ENCODE measurements at regions not wholly inside any gene's neighbourhood (a gene's known extent, or its start where the extent isn't known, plus 50 kb on each side); places are given as distances from the start of the nearest gene placed in this dataset.
A peak's percentile ranks its signal among the peaks of the same experiment; 100 is the strongest.

DNA sequence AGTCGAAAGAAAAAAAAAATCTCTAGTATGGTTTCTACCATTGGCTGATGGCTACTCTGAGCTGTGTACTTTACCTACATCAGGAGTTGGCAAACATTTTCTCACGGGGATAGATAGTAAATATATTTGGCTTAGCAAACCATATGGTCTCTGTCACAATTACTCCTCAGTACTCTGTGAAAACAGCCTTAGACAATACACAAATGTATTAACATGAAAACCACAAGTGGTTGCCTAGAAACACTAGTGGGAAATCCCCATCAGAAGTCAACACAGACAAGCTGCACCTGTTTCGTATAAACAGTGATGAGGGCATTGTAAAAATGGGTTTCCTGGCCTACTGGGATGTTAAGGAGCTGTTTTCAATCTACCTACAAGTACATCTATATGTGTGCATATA, 84.6 kb upstream of the NAV3 start:
- Histone ChIP-seq H3K27me3 (ENCODE audit: low read depth, low read length) (no peaks in the 10 kb centered on the region), H3K9me3 (ENCODE audit: control insufficient read depth in 1 of 2, low read length in 2 of 2) (no peaks in the 10 kb centered on the region), H3K36me3 (ENCODE audit: control insufficient read depth in 1 of 2, insufficient read depth in 2 of 2, low read length in 2 of 2) (no peaks in the 10 kb centered on the region), H3K27ac (ENCODE audit: low read length) (no peak overlapping the region), H3K4me1 (ENCODE audit: control insufficient read depth in 1 of 2, insufficient read depth in 2 of 2, low read length in 2 of 2) (no peaks in the 10 kb centered on the region), H3K4me3 (ENCODE audit: low read depth in 1 of 2, low read length in 2 of 2) (no peak overlapping the region)

DNA sequence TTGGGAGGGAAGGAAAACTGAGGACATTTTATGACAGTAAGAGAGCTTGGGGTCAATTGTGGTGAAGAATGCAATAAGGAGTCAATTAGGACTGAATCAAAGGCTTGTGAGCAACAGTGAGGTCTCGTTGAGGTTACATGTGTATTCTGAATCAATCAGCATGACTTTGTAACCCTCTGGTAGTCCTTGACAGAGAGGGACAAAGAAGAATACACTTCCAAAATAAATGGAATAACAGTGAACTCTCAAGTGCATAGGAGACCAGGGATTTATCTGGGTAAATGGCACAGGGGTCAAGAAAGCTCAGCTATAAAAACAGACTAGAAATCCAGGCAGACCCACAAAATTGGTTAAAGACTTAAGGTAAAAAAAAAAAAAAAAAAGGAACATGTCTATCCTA, 85.1 kb upstream of the NAV3 start:
- no peaks in the 10 kb centered on the region for H3K27me3 ChIP-seq (ENCODE audit: low read depth, low read length)
- no peak overlapping the region for H3K27ac ChIP-seq (ENCODE audit: low read length)
- H3K36me3 ChIP-seq (ENCODE audit: control insufficient read depth in 1 of 2, insufficient read depth in 2 of 2, low read length in 2 of 2), result no peaks in the 10 kb centered on the region

DNA sequence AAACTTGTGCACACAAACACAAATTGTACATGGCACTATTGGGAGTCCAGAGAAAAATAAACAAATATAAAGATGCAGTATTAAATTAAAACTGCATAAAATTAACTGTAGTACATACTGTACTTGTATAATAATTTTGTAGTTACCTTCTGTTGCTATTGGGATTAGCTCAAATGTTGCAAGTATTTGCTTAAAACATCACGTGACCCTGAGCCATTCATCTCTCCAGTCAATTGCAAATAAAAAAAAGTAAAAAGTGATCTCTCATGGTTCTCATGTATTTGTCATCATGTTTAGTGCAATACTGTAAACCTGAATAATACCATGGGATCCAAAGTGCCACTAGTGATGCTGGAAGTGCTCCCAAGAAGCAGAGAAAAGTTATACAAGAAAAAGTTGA, 88.1 kb upstream of the NAV3 start:
- no peak overlapping the region for H3K27ac ChIP-seq (ENCODE audit: low read length)
- H3K4me1 ChIP-seq (ENCODE audit: control insufficient read depth in 1 of 2, insufficient read depth in 2 of 2, low read length in 2 of 2), result no peaks in the 10 kb centered on the region
- H3K27me3 ChIP-seq (ENCODE audit: low read depth, low read length), result no peaks in the 10 kb centered on the region
- no peaks in the 10 kb centered on the region for H3K36me3 ChIP-seq (ENCODE audit: control insufficient read depth in 1 of 2, insufficient read depth in 2 of 2, low read length in 2 of 2)
- no peaks in the 10 kb centered on the region for H3K9me3 ChIP-seq (ENCODE audit: control insufficient read depth in 1 of 2, low read length in 2 of 2)
- no peak overlapping the region for H3K4me3 ChIP-seq (ENCODE audit: low read depth in 1 of 2, low read length in 2 of 2)

More for the DNA sequence above, 85.1 kb upstream of the NAV3 start:
- no peak overlapping the region for H3K4me3 ChIP-seq (ENCODE audit: low read depth in 1 of 2, low read length in 2 of 2)
- H3K4me1 ChIP-seq (ENCODE audit: control insufficient read depth in 1 of 2, insufficient read depth in 2 of 2, low read length in 2 of 2), result no peaks in the 10 kb centered on the region
- no peaks in the 10 kb centered on the region for H3K9me3 ChIP-seq (ENCODE audit: control insufficient read depth in 1 of 2, low read length in 2 of 2)

DNA sequence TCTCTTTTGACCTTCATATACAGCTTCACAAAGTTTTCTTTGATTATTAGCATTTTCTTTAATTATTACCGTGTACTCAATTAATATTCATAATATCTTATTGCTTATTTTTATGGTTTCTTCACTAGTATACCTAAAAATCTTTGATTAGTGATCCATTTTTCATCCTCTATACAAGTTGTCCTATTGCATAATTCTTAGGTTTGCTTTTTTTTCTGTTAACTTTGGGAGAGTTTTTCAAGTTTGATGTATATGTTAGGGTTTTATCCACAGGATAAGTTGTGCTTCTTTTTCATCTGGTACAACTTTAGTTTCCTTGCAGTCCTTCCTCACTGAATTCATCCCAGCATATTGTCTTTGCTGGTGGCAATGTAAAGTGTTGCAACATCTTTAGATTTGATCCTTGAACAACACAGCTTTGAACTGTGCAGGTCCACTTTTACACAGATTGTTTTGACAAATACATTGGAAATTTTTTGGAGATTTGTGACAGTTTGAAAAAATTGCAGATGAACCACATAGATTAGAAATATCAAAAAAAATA, 88.6 kb upstream of the NAV3 start:
- no peaks in the 10 kb centered on the region for H3K36me3 ChIP-seq (ENCODE audit: control insufficient read depth in 1 of 2, insufficient read depth in 2 of 2, low read length in 2 of 2)
- H3K4me3 ChIP-seq (ENCODE audit: low read depth in 1 of 2, low read length in 2 of 2), result no peak overlapping the region
- H3K27me3 ChIP-seq (ENCODE audit: low read depth, low read length), result no peaks in the 10 kb centered on the region
- peaks cover 0 to 3% of the 10 kb centered on the region in 2 donors for H3K9me3 ChIP-seq (ENCODE audit: control insufficient read depth in 1 of 2, low read length in 2 of 2)
- no peak overlapping the region for H3K27ac ChIP-seq (ENCODE audit: low read length)
- H3K4me1 ChIP-seq (ENCODE audit: control insufficient read depth in 1 of 2, insufficient read depth in 2 of 2, low read length in 2 of 2), result no peaks in the 10 kb centered on the region

- Histone ChIP-seq H3K27me3 (ENCODE audit: low read depth, low read length) (no peaks in the 10 kb centered on the region), H3K4me3 (ENCODE audit: low read depth in 1 of 2, low read length in 2 of 2) (peak overlapping the region in 1 of 2 donors; percentile 17), H3K4me1 (ENCODE audit: control insufficient read depth in 1 of 2, insufficient read depth in 2 of 2, low read length in 2 of 2) (no peaks in the 10 kb centered on the region), H3K9me3 (ENCODE audit: control insufficient read depth in 1 of 2, low read length in 2 of 2) (peaks cover 0 to 11% of the 10 kb centered on the region in 2 donors), H3K36me3 (ENCODE audit: control insufficient read depth in 1 of 2, insufficient read depth in 2 of 2, low read length in 2 of 2) (no peaks in the 10 kb centered on the region), H3K27ac (ENCODE audit: low read length) (no peak overlapping the region)
Measured at GRCh38 chr12:77736219-77736965, 94.3 kb upstream of the NAV3 start.

DNA sequence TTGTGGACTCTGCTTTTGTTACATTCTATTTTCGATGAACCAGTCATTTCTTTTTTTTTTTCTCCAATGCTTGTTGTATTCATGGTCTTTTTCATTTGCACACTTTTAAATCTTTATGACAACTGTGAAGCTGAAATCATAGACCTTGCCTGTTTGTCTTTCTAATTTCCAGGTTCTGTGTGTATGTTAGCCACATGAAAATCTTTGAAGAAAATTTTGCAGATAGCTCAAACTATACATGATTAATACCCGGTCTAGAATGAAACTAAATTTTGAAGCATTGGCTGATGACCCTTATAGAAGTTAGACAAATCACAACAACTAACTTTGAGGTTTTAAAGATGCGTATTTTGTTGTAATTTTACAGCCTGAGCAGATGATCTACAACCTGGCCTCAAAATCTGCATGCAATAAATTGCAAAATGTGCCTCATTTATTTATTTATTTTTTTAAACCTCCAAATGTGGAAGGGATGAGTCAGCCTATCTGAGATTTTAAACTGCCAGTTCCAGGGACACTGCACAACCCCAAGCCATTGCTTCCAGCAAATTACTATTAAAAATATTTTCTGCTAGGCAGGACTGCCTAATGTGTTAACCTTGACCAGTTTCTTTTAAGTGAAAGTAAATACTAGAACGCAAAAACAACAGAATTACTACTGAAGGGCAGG, 96.3 kb upstream of the NAV3 start:
- H3K9me3 ChIP-seq (ENCODE audit: control insufficient read depth in 1 of 2, low read length in 2 of 2), result peaks cover 0 to 11% of the 10 kb centered on the region in 2 donors
- H3K4me1 ChIP-seq (ENCODE audit: control insufficient read depth in 1 of 2, insufficient read depth in 2 of 2, low read length in 2 of 2), result no peaks in the 10 kb centered on the region
- H3K27ac ChIP-seq (ENCODE audit: low read length), result no peak overlapping the region
- H3K4me3 ChIP-seq (ENCODE audit: low read depth in 1 of 2, low read length in 2 of 2), result no peak overlapping the region
- H3K27me3 ChIP-seq (ENCODE audit: low read depth, low read length), result no peaks in the 10 kb centered on the region
- H3K36me3 ChIP-seq (ENCODE audit: control insufficient read depth in 1 of 2, insufficient read depth in 2 of 2, low read length in 2 of 2), result no peaks in the 10 kb centered on the region

DNA sequence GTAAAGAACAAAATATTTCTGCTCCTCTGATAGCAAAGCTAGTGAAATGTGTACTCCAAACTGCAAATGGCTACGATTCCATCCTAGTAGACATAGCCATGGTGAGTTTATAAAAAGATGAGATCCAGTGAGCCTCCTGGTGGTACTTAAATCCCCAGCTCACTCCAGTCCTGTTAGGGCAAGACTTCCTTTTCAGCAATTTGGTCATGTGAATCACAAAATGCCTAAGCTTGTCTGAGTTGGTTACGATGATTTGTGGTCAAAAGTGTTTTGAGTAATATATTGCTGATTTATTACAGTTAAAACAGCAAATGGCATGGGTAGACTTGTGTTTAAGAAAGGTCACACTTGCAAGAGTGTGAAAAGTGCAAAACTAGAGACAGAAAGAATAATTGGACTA, 102.7 kb upstream of the NAV3 start:
- Histone ChIP-seq H3K27me3 (ENCODE audit: low read depth, low read length) (no peaks in the 10 kb centered on the region), H3K4me3 (ENCODE audit: low read depth in 1 of 2, low read length in 2 of 2) (no peak overlapping the region), H3K4me1 (ENCODE audit: control insufficient read depth in 1 of 2, insufficient read depth in 2 of 2, low read length in 2 of 2) (peaks cover 0 to 4% of the 10 kb centered on the region in 2 donors), H3K9me3 (ENCODE audit: control insufficient read depth in 1 of 2, low read length in 2 of 2) (no peaks in the 10 kb centered on the region), H3K36me3 (ENCODE audit: control insufficient read depth in 1 of 2, insufficient read depth in 2 of 2, low read length in 2 of 2) (no peaks in the 10 kb centered on the region), H3K27ac (ENCODE audit: low read length) (no peak overlapping the region)

DNA sequence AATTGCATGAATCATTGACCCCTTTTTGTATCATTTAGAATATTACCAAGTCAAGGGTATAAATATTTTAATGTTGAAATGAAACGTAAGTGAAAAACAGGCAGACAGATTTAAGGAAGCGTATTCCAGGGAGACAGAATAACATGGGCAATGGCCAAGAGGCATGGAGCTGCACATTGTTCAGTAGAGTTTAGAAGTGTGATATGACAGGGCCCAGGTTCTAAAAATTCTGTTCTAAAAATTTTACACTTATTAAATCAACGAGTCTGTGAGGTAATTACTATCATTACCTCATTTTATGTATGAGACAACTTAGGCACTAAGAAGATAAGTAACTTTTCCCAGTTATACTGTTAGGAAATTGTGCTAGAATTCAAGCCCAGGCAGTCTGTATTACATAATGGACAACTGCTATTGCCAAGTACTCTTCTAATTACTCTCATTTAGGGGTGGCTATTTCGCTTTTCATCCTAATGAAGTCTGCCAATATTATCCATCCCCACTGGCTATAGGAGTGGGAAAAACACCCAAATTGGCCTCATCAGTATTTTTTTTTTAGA, 103.2 kb upstream of the NAV3 start:
- H3K27ac ChIP-seq (ENCODE audit: low read length), result no peak overlapping the region
- no peak overlapping the region for H3K4me3 ChIP-seq (ENCODE audit: low read depth in 1 of 2, low read length in 2 of 2)
- H3K4me1 ChIP-seq (ENCODE audit: control insufficient read depth in 1 of 2, insufficient read depth in 2 of 2, low read length in 2 of 2), result peaks cover 0 to 8% of the 10 kb centered on the region in 2 donors
- H3K36me3 ChIP-seq (ENCODE audit: control insufficient read depth in 1 of 2, insufficient read depth in 2 of 2, low read length in 2 of 2), result no peaks in the 10 kb centered on the region
- H3K9me3 ChIP-seq (ENCODE audit: control insufficient read depth in 1 of 2, low read length in 2 of 2), result no peaks in the 10 kb centered on the region
- no peaks in the 10 kb centered on the region for H3K27me3 ChIP-seq (ENCODE audit: low read depth, low read length)

- H3K36me3 ChIP-seq (ENCODE audit: control insufficient read depth in 1 of 2, insufficient read depth in 2 of 2, low read length in 2 of 2), result no peaks in the 10 kb centered on the region
- no peak overlapping the region for H3K4me3 ChIP-seq (ENCODE audit: low read depth in 1 of 2, low read length in 2 of 2)
Measured at GRCh38 chr12:77725611-77726010, 105.1 kb upstream of the NAV3 start.

GRCh38 chr12:77724367-77724957, 106.2 kb upstream of the NAV3 start:
- Histone ChIP-seq H3K27ac (ENCODE audit: low read length) (no peak overlapping the region), H3K27me3 (ENCODE audit: low read depth, low read length) (no peaks in the 10 kb centered on the region), H3K36me3 (ENCODE audit: control insufficient read depth in 1 of 2, insufficient read depth in 2 of 2, low read length in 2 of 2) (no peaks in the 10 kb centered on the region), H3K4me1 (ENCODE audit: control insufficient read depth in 1 of 2, insufficient read depth in 2 of 2, low read length in 2 of 2) (peaks cover 0 to 11% of the 10 kb centered on the region in 2 donors), H3K4me3 (ENCODE audit: low read depth in 1 of 2, low read length in 2 of 2) (no peak overlapping the region), H3K9me3 (ENCODE audit: control insufficient read depth in 1 of 2, low read length in 2 of 2) (no peaks in the 10 kb centered on the region)

More at GRCh38 chr12:77725611-77726010, 105.1 kb upstream of the NAV3 start:
- no peaks in the 10 kb centered on the region for H3K9me3 ChIP-seq (ENCODE audit: control insufficient read depth in 1 of 2, low read length in 2 of 2)
- no peaks in the 10 kb centered on the region for H3K27me3 ChIP-seq (ENCODE audit: low read depth, low read length)
- peaks cover 0 to 11% of the 10 kb centered on the region in 2 donors for H3K4me1 ChIP-seq (ENCODE audit: control insufficient read depth in 1 of 2, insufficient read depth in 2 of 2, low read length in 2 of 2)
- no peak overlapping the region for H3K27ac ChIP-seq (ENCODE audit: low read length)

- Histone ChIP-seq H3K4me3 (ENCODE audit: low read depth in 1 of 2, low read length in 2 of 2) (no peak overlapping the region), H3K9me3 (ENCODE audit: control insufficient read depth in 1 of 2, low read length in 2 of 2) (peaks cover 0 to 3% of the 10 kb centered on the region in 2 donors), H3K27me3 (ENCODE audit: low read depth, low read length) (no peaks in the 10 kb centered on the region), H3K36me3 (ENCODE audit: control insufficient read depth in 1 of 2, insufficient read depth in 2 of 2, low read length in 2 of 2) (no peaks in the 10 kb centered on the region), H3K4me1 (ENCODE audit: control insufficient read depth in 1 of 2, insufficient read depth in 2 of 2, low read length in 2 of 2) (peaks cover 0 to 11% of the 10 kb centered on the region in 2 donors), H3K27ac (ENCODE audit: low read length) (no peak overlapping the region)
Measured at GRCh38 chr12:77723308-77723707, 107.4 kb upstream of the NAV3 start.

All from muscle layer of duodenum (tissue), 2 donors.